ENCODE measurements at regions not wholly inside any gene's neighbourhood (a gene's known extent, or its start where the extent isn't known, plus 50 kb on each side); places are given as distances from the start of the nearest gene placed in this dataset.

- DNase-seq: no peak
- no peak for ATAC-seq
These were observed 1766.0 kb downstream of the NCAM2 start for GRCh38 chr21:22764222-22764621.

GRCh38 chr21:22791376-22791775 lies 1793.2 kb downstream of the NCAM2 start:
- no peak for DNase-seq
- Histone ChIP-seq H3K4me3 (no peak overlapping the region), H3K9me3 (no peaks in the 10 kb centered on the region), H3K4me1 (ENCODE audit: low read depth) (no peaks in the 10 kb centered on the region), H3K36me3 (ENCODE audit: low read depth) (no peaks in the 10 kb centered on the region)
- TF ChIP-seq, protein P1, sequence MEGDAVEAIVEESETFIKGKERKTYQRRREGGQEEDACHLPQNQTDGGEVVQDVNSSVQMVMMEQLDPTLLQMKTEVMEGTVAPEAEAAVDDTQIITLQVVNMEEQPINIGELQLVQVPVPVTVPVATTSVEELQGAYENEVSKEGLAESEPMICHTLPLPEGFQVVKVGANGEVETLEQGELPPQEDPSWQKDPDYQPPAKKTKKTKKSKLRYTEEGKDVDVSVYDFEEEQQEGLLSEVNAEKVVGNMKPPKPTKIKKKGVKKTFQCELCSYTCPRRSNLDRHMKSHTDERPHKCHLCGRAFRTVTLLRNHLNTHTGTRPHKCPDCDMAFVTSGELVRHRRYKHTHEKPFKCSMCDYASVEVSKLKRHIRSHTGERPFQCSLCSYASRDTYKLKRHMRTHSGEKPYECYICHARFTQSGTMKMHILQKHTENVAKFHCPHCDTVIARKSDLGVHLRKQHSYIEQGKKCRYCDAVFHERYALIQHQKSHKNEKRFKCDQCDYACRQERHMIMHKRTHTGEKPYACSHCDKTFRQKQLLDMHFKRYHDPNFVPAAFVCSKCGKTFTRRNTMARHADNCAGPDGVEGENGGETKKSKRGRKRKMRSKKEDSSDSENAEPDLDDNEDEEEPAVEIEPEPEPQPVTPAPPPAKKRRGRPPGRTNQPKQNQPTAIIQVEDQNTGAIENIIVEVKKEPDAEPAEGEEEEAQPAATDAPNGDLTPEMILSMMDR (IDR thresholded peaks at IDR 0.05): no peak
- no peak for ATAC-seq
- intact Hi-C loops (cut with DNase I, micrococcal nuclease): no loop called here

More at GRCh38 chr21:22764222-22764621, 1766.0 kb downstream of the NCAM2 start:
- TF ChIP-seq, protein P1 (IDR thresholded peaks at IDR 0.05): no peak
- intact Hi-C loops (cut with DNase I, micrococcal nuclease): no loop called here
- Histone ChIP-seq H3K9me3 (peaks cover 5% of the 10 kb centered on the region), H3K36me3 (ENCODE audit: low read depth) (no peaks in the 10 kb centered on the region), H3K4me1 (ENCODE audit: low read depth) (no peaks in the 10 kb centered on the region), H3K4me3 (no peak overlapping the region)

- ATAC-seq (no peak), DNase-seq (peak in 1 of 3 donors; percentile 38)
- Histone ChIP-seq H3K9me3 (no peaks in the 10 kb centered on the region), H3K4me3 (no peak overlapping the region), H3K36me3 (ENCODE audit: low read depth) (no peaks in the 10 kb centered on the region), H3K4me1 (ENCODE audit: low read depth) (no peaks in the 10 kb centered on the region)
- intact Hi-C loops (cut with DNase I, micrococcal nuclease): no loop called here
- TF ChIP-seq, protein P1 (IDR thresholded peaks at IDR 0.05): peak; percentile 47
These were observed 1793.9 kb downstream of the NCAM2 start for GRCh38 chr21:22791986-22792560.

- Histone ChIP-seq H3K9me3 (no peaks in the 10 kb centered on the region), H3K36me3 (ENCODE audit: low read depth) (no peaks in the 10 kb centered on the region), H3K4me3 (no peak overlapping the region), H3K4me1 (ENCODE audit: low read depth) (no peaks in the 10 kb centered on the region)
- ATAC-seq (no peak), DNase-seq (no peak)
- TF ChIP-seq, protein P1 (IDR thresholded peaks at IDR 0.05): no peak
- intact Hi-C loops (cut with DNase I, micrococcal nuclease): no loop called here
These were observed 1796.9 kb downstream of the NCAM2 start for GRCh38 chr21:22795091-22795490.

GRCh38 chr21:22795644-22796043 lies 1797.4 kb downstream of the NCAM2 start:
- no peaks in the 10 kb centered on the region for H3K36me3 ChIP-seq (ENCODE audit: low read depth)
- intact Hi-C loops (cut with DNase I, micrococcal nuclease): no loop called here

More at GRCh38 chr21:22795644-22796043, 1797.4 kb downstream of the NCAM2 start:
- DNase-seq (no peak), ATAC-seq (no peak)
- H3K9me3 ChIP-seq: no peaks in the 10 kb centered on the region
- H3K4me1 ChIP-seq (ENCODE audit: low read depth): no peaks in the 10 kb centered on the region
- no peak overlapping the region for H3K4me3 ChIP-seq
- TF ChIP-seq, protein P1 (IDR thresholded peaks at IDR 0.05): no peak

Data from mucosa of descending colon (tissue), 3 donors.